PC-3 (cell line): ENCODE measurements at regions not wholly inside any gene's neighbourhood (a gene's known extent, or its start where the extent isn't known, plus 50 kb on each side); places are given as distances from the start of the nearest gene placed in this dataset.

Experiments
- ATAC-seq: fragments of 200-7000 bp; cut with Tn5 transposase; 2 replicates; pipeline ENCODE4 v1.9.1; 2020; ENCODE audit warnings: mild to moderate bottlenecking, moderate library complexity
- BruUV-seq: library from RNA; stranded (reverse); fragments of 400-500 nt; replicated peaks from 2 replicates; lab custom pipeline; 2021; lab: Mats Ljungman, UMichigan
- CTCF ChIA-PET: fragments of 300-600 bp; sonication (Branson Sonifier 250); formaldehyde crosslinking; loops from one replicate; lab custom pipeline; 2022; ENCODE audit warnings: antibody characterized with exemption; lab: Charles Lee
- POLR2A ChIA-PET: fragments of 300-600 bp; sonication (Branson Sonifier 250); formaldehyde crosslinking; loops from one replicate; lab custom pipeline; 2022; ENCODE audit warnings: antibody characterized with exemption; ENCODE audit not compliant: unreplicated experiment; lab: Charles Lee
- DNase-seq: peaks from one replicate; pipeline ENCODE4 v3.0.0-alpha.2; 2015
- H2AFZ ChIP-seq: fragments of 300-600 bp; sonication (generic); 2 replicates; pipeline ENCODE4 v1.6.0; 2016; ENCODE audit warnings: antibody characterized with exemption, low read length
- H3F3A ChIP-seq: fragments of 300-600 bp; sonication (generic); one replicate; pipeline ENCODE4 v1.6.0; 2017; ENCODE audit warnings: antibody characterized with exemption, low read length, control low read depth, mild to moderate bottlenecking; ENCODE audit not compliant: unreplicated experiment
- H3K27ac ChIP-seq: fragments of 300-600 bp; sonication (generic); 2 replicates; pipeline ENCODE4 v1.5.1; 2016; ENCODE audit warnings: mild to moderate bottlenecking, low read length
- H3K27me3 ChIP-seq: fragments of 300-600 bp; sonication (generic); 2 replicates; pipeline ENCODE4 v1.6.1; 2016; ENCODE audit warnings: low read length, mixed read lengths
- H3K36me3 ChIP-seq: fragments of 300-600 bp; sonication (generic); 2 replicates; pipeline ENCODE4 v1.6.1; 2016; ENCODE audit warnings: low read depth, mixed run types, low read length, mixed read lengths
- H3K4me1 ChIP-seq: fragments of 300-600 bp; sonication (generic); 2 replicates; pipeline ENCODE4 v1.5.1; 2016; ENCODE audit warnings: low read length; ENCODE audit not compliant: insufficient read depth
- H3K4me2 ChIP-seq: fragments of 300-600 bp; sonication (generic); 2 replicates; pipeline ENCODE4 v1.6.0; 2016; ENCODE audit warnings: low read length
- H3K4me3 ChIP-seq: fragments of 300-600 bp; sonication (generic); 2 replicates; pipeline ENCODE4 v1.5.1; 2016; ENCODE audit warnings: mild to moderate bottlenecking, low read length, mixed read lengths
- H3K79me2 ChIP-seq: fragments of 300-600 bp; sonication (generic); 2 replicates; pipeline ENCODE4 v1.6.1; 2017; ENCODE audit warnings: low read length, mixed read lengths
- H3K9ac ChIP-seq: fragments of 300-600 bp; sonication (generic); 2 replicates; pipeline ENCODE4 v1.6.0; 2016; ENCODE audit warnings: mild to moderate bottlenecking, low read length
- H3K9me2 ChIP-seq: fragments of 300-600 bp; sonication (generic); replicated peaks from 2 replicates; pipeline ENCODE4 v1.6.1; 2016; ENCODE audit warnings: mixed run types, low read length, mixed read lengths
- H3K9me3 ChIP-seq: fragments of 300-600 bp; sonication (generic); 2 replicates; pipeline ENCODE4 v1.6.1; 2016; ENCODE audit warnings: low read length, mixed read lengths
- H4K20me1 ChIP-seq: fragments of 300-600 bp; sonication (generic); 2 replicates; pipeline ENCODE4 v1.6.1; 2016; ENCODE audit warnings: low read length, mixed read lengths
- CTCF ChIP-seq: fragments of 300-600 bp; sonication (generic); conservative IDR thresholded peaks from 2 replicates; pipeline ENCODE4 v1.5.1; 2017; ENCODE audit warnings: antibody characterized with exemption, low read depth, mild to moderate bottlenecking, low read length
- EZH2 ChIP-seq: fragments of 300-600 bp; sonication (generic); IDR thresholded peaks from one replicate; pipeline ENCODE4 v1.6.1; 2017; ENCODE audit warnings: antibody characterized with exemption, mild to moderate bottlenecking, low read length; ENCODE audit not compliant: unreplicated experiment
- EZH2phosphoT487 ChIP-seq: fragments of 300-600 bp; sonication (generic); IDR thresholded peaks from 2 replicates; pipeline ENCODE4 v1.6.1; 2018; ENCODE audit warnings: mild to moderate bottlenecking, antibody characterized with exemption, low read length, borderline replicate concordance
- intact Hi-C: fragments of 100-400 bp; cut with micrococcal nuclease; formaldehyde crosslinking; loops from 2 replicates; pipeline ENCODE4 v1.9.0; 2023

GRCh38 chr3:106755336-106755735 is 621.9 kb upstream of the CCDC54 start:
- intact Hi-C loops: no loop called here
- no peak overlapping the region for H3K9ac ChIP-seq
- H3K4me2 ChIP-seq: no peak overlapping the region
- H3K9me3 ChIP-seq: peaks cover 5% of the 10 kb centered on the region; the same call in 1 of the 2 replicates
- H3K4me3 ChIP-seq: no peak overlapping the region
- H2AFZ ChIP-seq: no peak overlapping the region
- no peak for TF ChIP-seq CTCF
- TF ChIP-seq EZH2: no peak
- TF ChIP-seq EZH2phosphoT487: no peak
- no peaks in the 10 kb centered on the region for H3F3A ChIP-seq
- no peak for DNase-seq
- ChIA-PET CTCF (no interaction called here), POLR2A (no interaction called here)
- no peaks in the 10 kb centered on the region for H3K9me2 ChIP-seq
- H3K27me3 ChIP-seq: no peaks in the 10 kb centered on the region
- no peak overlapping the region for H3K27ac ChIP-seq
- H3K4me1 ChIP-seq: no peaks in the 10 kb centered on the region
- no peaks in the 10 kb centered on the region for H3K79me2 ChIP-seq
- H4K20me1 ChIP-seq: no peaks in the 10 kb centered on the region
- H3K36me3 ChIP-seq: no peaks in the 10 kb centered on the region
- BruUV-seq: no TSS peak
- ATAC-seq: no peak

- H3K4me1 ChIP-seq: no peaks in the 10 kb centered on the region
- H3K4me2 ChIP-seq: no peak overlapping the region
- no peak for TF ChIP-seq EZH2
- TF ChIP-seq EZH2phosphoT487: no peak
- TF ChIP-seq CTCF: no peak
- no peaks in the 10 kb centered on the region for H3K36me3 ChIP-seq
- no peaks in the 10 kb centered on the region for H3K9me2 ChIP-seq
- CTCF ChIA-PET: no interaction called here
- H3K9ac ChIP-seq: no peak overlapping the region
- DNase-seq (no peak), ATAC-seq (no peak)
- intact Hi-C loops: no loop called here
- H3K27ac ChIP-seq: no peak overlapping the region
- no peaks in the 10 kb centered on the region for H3F3A ChIP-seq
- no peak overlapping the region for H3K4me3 ChIP-seq
- no peaks in the 10 kb centered on the region for H3K79me2 ChIP-seq
- POLR2A ChIA-PET: no interaction called here
- BruUV-seq: no TSS peak
- H3K27me3 ChIP-seq: no peaks in the 10 kb centered on the region
- no peaks in the 10 kb centered on the region for H4K20me1 ChIP-seq
- H2AFZ ChIP-seq: no peak overlapping the region
- peaks cover 5% of the 10 kb centered on the region; the same call in 1 of the 2 replicates for H3K9me3 ChIP-seq
These were observed 620.3 kb upstream of the CCDC54 start for GRCh38 chr3:106756901-106757300.

- H3K9ac ChIP-seq: no peak overlapping the region
- no peaks in the 10 kb centered on the region for H3K9me2 ChIP-seq
- no peak overlapping the region for H3K4me2 ChIP-seq
- ChIA-PET POLR2A (no interaction called here), CTCF (no interaction called here)
- H3F3A ChIP-seq: no peaks in the 10 kb centered on the region
- no peak overlapping the region for H2AFZ ChIP-seq
- no peaks in the 10 kb centered on the region for H4K20me1 ChIP-seq
- H3K4me3 ChIP-seq: no peak overlapping the region
- peaks cover 5% of the 10 kb centered on the region; the same call in 1 of the 2 replicates for H3K9me3 ChIP-seq
- intact Hi-C loops: no loop called here
- no peak overlapping the region for H3K27ac ChIP-seq
- H3K4me1 ChIP-seq: no peaks in the 10 kb centered on the region
- ATAC-seq (no peak), DNase-seq (no peak)
- no peak for TF ChIP-seq EZH2
- no peak for TF ChIP-seq EZH2phosphoT487
- TF ChIP-seq CTCF: no peak
- no peaks in the 10 kb centered on the region for H3K27me3 ChIP-seq
- no peaks in the 10 kb centered on the region for H3K36me3 ChIP-seq
- no TSS peak for BruUV-seq
- no peaks in the 10 kb centered on the region for H3K79me2 ChIP-seq
These were observed 618.8 kb upstream of the CCDC54 start for GRCh38 chr3:106758459-106758858.
